ENCODE measurements at regions not wholly inside any gene's neighbourhood (a gene's known extent, or its start where the extent isn't known, plus 50 kb on each side); places are given as distances from the start of the nearest gene placed in this dataset.
A peak's percentile ranks its signal among the peaks of the same experiment; 100 is the strongest.

DNA sequence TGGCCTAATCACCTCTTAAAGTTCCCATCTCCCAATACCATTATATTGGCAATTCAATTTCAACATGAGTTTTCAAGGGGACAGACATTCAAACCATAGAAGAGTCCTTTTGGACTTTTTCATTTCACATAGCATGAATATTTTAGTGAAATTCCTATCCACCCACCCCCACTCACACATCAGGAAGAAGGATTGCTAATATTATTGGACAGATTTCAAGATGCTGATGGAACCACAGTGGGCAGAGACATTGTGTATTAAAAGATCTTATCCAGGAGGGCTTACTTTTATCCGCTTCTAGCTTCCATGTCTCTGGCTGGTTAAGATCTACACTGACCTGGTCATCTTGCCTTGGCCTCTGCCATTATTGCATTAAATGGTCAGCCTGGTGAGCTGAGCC, 297.4 kb upstream of the ACVR2A start:
- no peak for DNase-seq

DNA sequence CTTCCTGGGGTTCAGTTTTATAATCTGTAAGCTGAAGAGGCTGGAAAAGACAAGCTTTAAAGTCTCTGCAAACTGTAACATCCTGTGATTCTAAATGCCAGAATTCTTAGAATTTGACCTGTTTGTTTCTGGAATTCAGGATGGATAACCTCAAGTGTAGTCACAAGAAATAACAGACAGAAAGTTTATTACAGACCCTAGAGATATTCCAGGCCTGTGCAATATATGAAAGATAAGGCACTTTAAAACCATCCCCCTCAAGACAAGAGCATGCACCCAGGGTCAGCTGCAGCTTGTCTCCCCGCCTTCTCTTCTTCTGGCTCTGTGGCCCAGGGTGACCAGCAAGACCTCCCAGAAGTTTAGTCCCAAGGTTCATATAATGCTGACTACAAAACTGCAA, 298.7 kb upstream of the ACVR2A start:
- DNase-seq = no peak

GRCh38 chr2:147543056-147543455, 301.8 kb upstream of the ACVR2A start:
- no peak for DNase-seq

DNA sequence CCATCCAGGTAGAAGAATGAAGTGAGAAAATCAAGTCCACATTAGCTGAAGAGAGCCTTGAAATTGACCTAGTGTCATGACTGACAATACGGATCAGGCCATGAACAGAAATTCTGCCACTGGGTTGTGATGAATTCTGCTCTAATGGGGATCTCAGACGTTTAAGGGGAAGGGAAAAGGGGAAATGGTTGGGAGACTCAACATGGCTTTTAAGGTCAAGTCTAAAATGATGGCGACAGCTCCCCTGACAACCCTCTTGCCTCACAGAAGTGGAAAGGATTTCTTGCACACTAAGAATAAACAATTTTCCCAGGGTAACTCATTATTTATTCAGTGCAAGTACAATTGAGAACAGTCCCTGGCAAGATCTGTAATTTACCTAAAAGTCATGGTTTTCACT, 302.5 kb upstream of the ACVR2A start:
- no peak for DNase-seq

- no peak for DNase-seq
Observed at GRCh38 chr2:147541314-147541713, 303.5 kb upstream of the ACVR2A start.

GRCh38 chr2:147538821-147539220, 306.0 kb upstream of the ACVR2A start:
- no peak for DNase-seq

DNA sequence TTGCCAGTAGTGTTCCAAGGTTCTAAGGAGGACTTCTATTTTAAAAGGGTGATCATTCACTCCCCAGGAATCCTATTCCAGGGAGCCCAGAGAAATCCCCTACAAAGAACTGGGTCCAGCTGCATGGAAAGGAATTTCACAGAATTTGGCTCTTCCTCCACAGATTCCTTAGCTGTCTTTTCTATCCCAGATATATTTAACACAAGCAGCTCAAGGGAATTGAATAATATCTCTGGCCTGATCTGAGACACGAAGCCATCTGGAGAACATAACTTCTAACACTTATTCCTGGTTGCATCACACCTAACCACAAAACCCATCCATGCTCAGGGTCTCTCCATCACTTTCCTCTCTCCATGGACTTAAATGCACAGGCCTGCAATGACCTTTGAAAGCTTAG, 306.7 kb upstream of the ACVR2A start:
- no peak for DNase-seq

DNA sequence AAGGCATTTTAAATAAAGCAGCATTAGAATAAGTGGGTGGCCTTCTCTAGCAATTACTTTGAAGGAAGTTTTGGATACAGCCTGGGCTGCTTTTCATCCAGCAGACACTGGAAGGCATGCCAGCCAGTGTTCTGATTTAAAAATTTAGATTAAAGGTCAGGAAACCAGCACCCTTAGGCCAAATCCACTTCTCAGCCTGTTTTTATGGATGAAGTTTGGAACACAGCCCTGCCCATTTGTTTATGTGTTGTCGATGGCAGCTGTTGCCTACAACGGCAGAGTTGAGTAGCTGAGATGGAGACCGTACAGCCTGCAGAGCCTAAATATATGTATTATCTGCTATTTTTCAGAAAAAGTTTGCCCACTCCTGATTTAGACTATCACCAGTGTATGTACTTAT, 313.6 kb upstream of the ACVR2A start:
- DNase-seq = no peak

DNA sequence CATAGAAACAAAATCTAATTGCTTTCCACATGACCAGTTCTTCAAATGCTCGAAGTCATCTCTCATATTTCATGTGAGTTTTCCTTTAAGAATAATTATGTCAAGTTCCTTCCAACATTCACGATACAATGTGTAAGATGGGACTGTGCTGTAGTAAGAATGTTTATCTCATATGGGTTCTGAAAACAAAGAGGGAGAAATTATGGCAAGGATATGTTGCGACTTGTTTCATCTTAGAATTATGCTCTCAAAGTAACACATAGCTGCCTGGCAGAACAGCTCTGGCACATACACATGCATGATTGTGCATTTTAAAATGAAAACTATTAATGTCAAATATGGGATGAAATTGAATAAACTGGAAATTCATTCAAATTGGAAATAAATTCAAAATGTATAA, 314.8 kb upstream of the ACVR2A start:
- DNase-seq = no peak

- no peak for DNase-seq
Observed at GRCh38 chr2:147525819-147526489, 318.9 kb upstream of the ACVR2A start.

GRCh38 chr2:147524912-147525311, 319.9 kb upstream of the ACVR2A start:
- DNase-seq = no peak

DNA sequence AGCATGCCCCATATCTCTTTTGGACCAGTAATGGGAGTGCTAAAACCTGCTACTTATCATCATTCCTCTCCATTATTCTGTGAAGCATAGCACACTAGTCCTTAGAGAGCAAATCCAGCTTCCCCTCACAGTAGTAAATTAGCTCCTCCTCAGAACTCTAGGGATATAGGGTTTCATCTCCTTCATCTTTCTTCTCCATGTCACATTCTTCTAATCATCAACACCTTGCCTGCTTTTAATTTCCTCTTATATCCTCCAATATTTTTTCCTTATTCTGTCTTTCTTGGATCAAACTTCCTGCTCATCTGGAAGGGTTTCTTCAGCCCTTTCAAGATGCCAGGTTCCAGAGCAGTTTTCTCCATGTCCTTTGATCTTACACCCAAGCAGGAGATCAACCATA, 321.4 kb upstream of the ACVR2A start:
- DNase-seq = no peak

- no peak for DNase-seq
Observed at GRCh38 chr2:147521936-147522335, 322.9 kb upstream of the ACVR2A start.

- DNase-seq = no peak
Observed at GRCh38 chr2:147520817-147521216, 324.0 kb upstream of the ACVR2A start.

GRCh38 chr2:147519178-147519577, 325.7 kb upstream of the ACVR2A start:
- DNase-seq = no peak

- DNase-seq = no peak
Observed at GRCh38 chr2:147515213-147515612, 329.6 kb upstream of the ACVR2A start.

DNA sequence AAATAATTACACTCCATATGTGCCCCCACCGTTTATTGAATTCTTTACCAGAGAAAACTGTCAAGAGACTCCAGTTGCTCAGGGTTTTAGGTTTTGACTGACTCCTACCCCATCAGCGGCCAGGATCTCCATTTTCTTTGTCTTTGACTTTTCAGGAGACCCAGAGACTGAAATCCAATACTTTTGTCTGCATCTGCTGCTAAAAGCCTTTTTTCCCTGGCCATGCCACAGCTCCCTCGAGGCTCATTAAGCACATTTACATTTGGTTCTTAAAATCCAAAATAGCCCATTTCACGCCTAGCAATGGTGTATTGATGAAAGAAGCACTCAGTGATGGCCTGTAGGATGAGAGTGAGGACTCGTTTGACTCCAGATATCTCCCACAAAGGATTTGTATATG, 332.6 kb upstream of the ACVR2A start:
- DNase-seq = peak; percentile 33 to 43

DNA sequence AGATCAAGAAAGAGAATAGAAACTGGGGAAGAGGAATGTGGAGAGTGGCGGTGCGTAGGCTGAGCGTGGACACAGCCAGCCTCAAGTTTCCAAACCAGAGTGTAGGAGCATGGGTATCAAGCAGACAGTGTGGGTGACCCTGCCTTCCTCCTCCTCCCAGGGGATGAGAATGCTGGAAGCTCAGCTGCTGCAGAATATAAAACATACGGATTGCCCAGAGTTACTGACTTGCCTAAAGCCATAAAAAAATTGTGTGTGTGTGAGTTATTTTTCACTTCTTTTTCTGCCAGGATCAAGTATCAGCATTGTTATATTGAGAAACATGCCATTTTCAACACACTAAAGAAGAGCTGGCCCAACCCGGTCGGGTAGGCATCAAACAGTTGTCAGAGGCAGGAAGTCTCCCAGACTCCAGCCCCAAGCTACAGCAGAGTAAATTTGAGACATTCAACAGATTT, 333.3 kb upstream of the ACVR2A start:
- peak in 1 of 2 experiments; percentile 12 for DNase-seq

GRCh38 chr2:147509821-147510220, 335.0 kb upstream of the ACVR2A start:
- DNase-seq = no peak

DNA sequence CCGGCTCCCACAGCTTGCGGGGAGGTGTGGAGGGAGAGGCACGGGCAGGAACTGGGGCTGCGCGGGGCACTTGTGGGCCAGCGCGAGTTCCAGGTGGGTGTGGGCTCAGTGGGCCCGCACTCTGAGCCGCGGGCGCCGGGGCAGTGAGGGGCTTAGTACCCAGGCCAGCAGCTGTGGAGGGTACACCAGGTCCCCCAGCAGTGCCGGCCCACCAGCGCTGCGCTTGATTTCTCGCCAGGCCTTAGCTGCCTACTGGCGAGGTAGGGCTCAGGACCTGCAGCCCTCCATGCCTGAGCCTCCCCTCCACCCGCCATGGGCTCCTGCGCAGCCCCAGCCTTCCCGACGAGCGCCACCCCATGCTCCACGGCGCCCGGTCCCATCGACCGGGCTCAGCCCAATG, 337.9 kb upstream of the ACVR2A start:
- DNase-seq = no peak

DNA sequence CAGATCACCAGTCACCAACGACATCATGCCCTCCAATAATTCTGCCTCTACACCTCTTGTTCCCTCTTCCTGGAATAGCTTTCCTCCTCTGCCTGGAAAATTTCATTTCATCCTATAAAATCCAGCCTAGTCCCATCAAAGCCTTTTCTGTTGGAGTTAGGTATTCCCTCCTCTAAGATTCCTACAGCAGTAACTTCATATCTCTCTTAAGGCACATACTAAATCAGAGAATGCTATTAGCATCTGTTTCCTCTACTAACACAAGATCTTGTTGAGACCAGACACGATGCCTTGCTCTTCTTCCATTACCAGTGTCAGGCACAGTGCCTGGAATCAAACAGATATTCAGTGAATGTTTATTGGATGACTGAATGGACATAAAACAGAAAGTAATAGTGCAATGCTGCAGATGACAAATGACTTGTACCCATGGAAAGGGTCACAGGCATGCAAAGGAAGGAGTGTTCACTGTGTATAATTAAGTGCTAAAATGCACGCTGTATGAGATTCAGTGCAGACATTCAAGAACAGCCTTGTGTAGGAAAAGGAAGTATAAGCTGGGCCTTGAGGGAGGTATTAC, 342.0 kb upstream of the ACVR2A start:
- no peak for DNase-seq

DNA sequence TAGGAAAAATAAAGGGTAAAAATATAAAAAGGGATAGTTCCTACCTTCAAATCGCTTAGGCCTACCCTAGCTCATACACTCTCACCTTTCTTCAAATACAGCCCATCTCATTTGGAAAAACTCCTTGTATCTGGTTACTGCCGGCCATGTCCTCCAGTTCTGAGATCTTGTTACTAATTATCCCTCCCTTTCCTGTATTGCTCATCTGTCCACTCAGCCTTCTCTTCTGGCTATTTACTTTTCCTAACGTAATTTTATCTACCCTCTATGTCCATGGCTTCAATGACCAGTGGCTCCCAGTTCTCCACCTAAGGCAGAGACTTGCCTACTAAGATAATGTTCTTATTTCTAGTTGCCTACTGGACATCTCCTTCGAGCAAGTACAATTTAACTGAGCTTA, 342.9 kb upstream of the ACVR2A start:
- DNase-seq = no peak

- DNase-seq = no peak
Observed at GRCh38 chr2:147500819-147501395, 343.9 kb upstream of the ACVR2A start.

DNA sequence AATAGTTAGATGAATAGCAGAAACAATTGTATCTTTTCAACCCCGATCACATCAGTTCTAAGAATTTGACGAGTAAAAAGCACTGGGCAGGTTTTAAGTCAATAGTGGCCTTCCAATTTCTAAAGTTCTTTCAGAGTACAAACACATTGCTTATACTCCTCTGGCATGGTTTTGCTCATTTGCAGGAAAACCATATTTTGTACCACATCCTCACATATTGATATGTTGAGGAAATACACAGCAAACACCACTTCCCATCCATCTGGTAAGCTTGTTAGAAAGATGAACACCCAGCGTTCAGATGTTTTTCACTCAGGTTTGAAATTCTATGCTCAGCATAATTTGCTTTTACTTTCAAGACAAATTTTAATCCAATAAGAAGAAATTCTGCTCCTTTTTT, 344.6 kb upstream of the ACVR2A start:
- no peak for DNase-seq

DNA sequence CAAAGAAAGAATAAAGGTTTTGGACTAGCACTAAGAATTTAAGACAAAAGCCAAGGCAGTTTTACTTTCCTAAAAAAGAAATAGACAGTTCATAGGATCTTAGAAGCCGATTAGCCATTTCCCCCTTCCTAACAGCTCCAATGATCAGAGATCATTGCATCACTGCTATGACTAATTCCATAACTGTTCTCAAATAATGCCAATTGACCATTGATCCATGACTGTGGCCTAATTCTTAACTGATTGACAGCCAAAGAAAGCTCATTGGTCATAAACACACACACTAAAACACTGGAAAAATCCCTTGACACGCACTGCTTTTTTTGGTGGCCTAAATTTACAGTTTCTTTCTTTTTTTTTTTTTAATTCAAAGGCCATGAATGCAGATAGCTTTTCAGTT, 345.0 kb upstream of the ACVR2A start:
- DNase-seq = no peak
